Astrocyte (in vitro differentiated cells and primary cell): ENCODE measurements at regions not wholly inside any gene's neighbourhood (a gene's known extent, or its start where the extent isn't known, plus 50 kb on each side); places are given as distances from the start of the nearest gene placed in this dataset.

Experiments
- CTCF ChIP-seq: IDR thresholded peaks from 2 replicates; pipeline ENCODE4 v1.5.1; 2011; ENCODE audit warnings: low read depth, mild to moderate bottlenecking, inconsistent platforms, low read length, moderate library complexity; ENCODE audit not compliant: insufficient read depth
- EZH2 ChIP-seq: IDR thresholded peaks from 2 replicates; pipeline ENCODE4 v1.6.1; 2012; ENCODE audit warnings: mild to moderate bottlenecking, low read length, inconsistent platforms; ENCODE audit not compliant: insufficient read depth

- TF ChIP-seq CTCF, result no peak
- TF ChIP-seq EZH2, result no peak
Measured at GRCh38 chr1:48047116-48047515, 49.9 kb upstream of the TRABD2B start.
